Lung (tissue), 11 donors: ENCODE measurements at regions not wholly inside any gene's neighbourhood (a gene's known extent, or its start where the extent isn't known, plus 50 kb on each side); places are given as distances from the start of the nearest gene placed in this dataset.

Experiments used
- ATAC-seq: fragments of 200-7000 bp; cut with Tn5 transposase; one replicate; pipeline ENCODE4 v1.9.1; 2020; ENCODE audit warnings: moderate number of reproducible peaks; ENCODE audit not compliant: insufficient read depth, low FRiP score
- DNase-seq, 3 donors: peaks; one replicate each; pipeline ENCODE4 v3.0.0-alpha.2; 2013 to 2017
- H3K27ac ChIP-seq, 2 donors: one replicate each; pipeline ENCODE4 v1.5.1; 2013; ENCODE audit warnings: mild to moderate bottlenecking in 2 of 2, moderate library complexity in 2 of 2, control low read depth in 1 of 2, inconsistent platforms in 1 of 2, low read depth in 1 of 2, low read length in 1 of 2
- H3K27me3 ChIP-seq, 3 donors: one replicate each; pipeline ENCODE4 v1.5.1; 2013; ENCODE audit warnings: low read length in 2 of 3; ENCODE audit not compliant: control insufficient read depth in 3 of 3, insufficient read depth in 3 of 3
- H3K36me3 ChIP-seq, 4 donors: one replicate each; pipeline ENCODE4 v1.5.1; 2013; ENCODE audit warnings: low read length in 4 of 4, mild to moderate bottlenecking in 1 of 4, moderate library complexity in 1 of 4; ENCODE audit not compliant: control insufficient read depth in 4 of 4, insufficient read depth in 4 of 4
- H3K4me1 ChIP-seq, 5 donors: one replicate each; pipeline ENCODE4 v1.5.1; 2013; ENCODE audit warnings: low read length in 5 of 5, mild to moderate bottlenecking in 2 of 5, moderate library complexity in 1 of 5; ENCODE audit not compliant: control insufficient read depth in 5 of 5, insufficient read depth in 5 of 5
- H3K4me3 ChIP-seq: one replicate; pipeline ENCODE4 v1.5.1; 2013; ENCODE audit warnings: mild to moderate bottlenecking, control low read depth, moderate library complexity
- H3K9ac ChIP-seq, 2 donors: one replicate each; pipeline ENCODE4 v1.5.1; 2013; ENCODE audit warnings: low read length in 2 of 2, control low read depth in 1 of 2; ENCODE audit not compliant: insufficient read depth in 1 of 2
- H3K9me3 ChIP-seq, 4 donors: one replicate each; pipeline ENCODE4 v1.5.1; 2013; ENCODE audit warnings: low read length in 3 of 4, mild to moderate bottlenecking in 1 of 4, moderate library complexity in 1 of 4; ENCODE audit not compliant: control insufficient read depth in 4 of 4, insufficient read depth in 3 of 4
- CTCF ChIP-seq: IDR thresholded peaks from 2 replicates; pipeline ENCODE4 v1.5.1; 2012; ENCODE audit warnings: mild to moderate bottlenecking; ENCODE audit errors: control extremely low read depth, extremely low read depth
- WGBS, 2 donors: extraction: QIAGEN DNeasy Blood & Tissue Kit; methylation state at CpG; one replicate each; pipeline ENCODE4 v1.1.7; 2013; 5-methylcytosine and 5-hydroxymethylcytosine counted together
- donor health status: control.
- donor health status: control.
- donor health status: Bipolar disorder and iron deficiency.
- donor health status: healthy.
- donor health status: DM: yes; HTN: yes; CAD: no.

GRCh38 chr12:25041006-25041741 lies 92.3 kb upstream of the BCAT1 start:
- DNase-seq, result no peak
- Histone ChIP-seq H3K27me3 (peaks cover 0 to 3% (median 0%) of the 10 kb centered on the region in 3 donors), H3K9me3 (no peaks in the 10 kb centered on the region), H3K4me3 (no peak overlapping the region), H3K9ac (no peak overlapping the region), H3K4me1 (peaks cover 0 to 1% (median 0%) of the 10 kb centered on the region in 5 donors), H3K27ac (peak overlapping the region in 1 of 2 donors; percentile 26), H3K36me3 (no peaks in the 10 kb centered on the region)
- TF ChIP-seq CTCF, result no peak
- WGBS, 2 donors, result 72 to 85% methylated on average over 9 of the region's 9 CpGs
- no peak for ATAC-seq

- WGBS, 2 donors, result 65 to 84% methylated on average over 4 of the region's 4 CpGs
- Histone ChIP-seq H3K27ac (no peak overlapping the region), H3K9me3 (peaks cover 0 to under 1% (median 0%) of the 10 kb centered on the region in 4 donors), H3K27me3 (peaks cover 0 to 3% (median 0%) of the 10 kb centered on the region in 3 donors), H3K4me1 (peaks cover 0 to 1% (median 0%) of the 10 kb centered on the region in 5 donors), H3K36me3 (no peaks in the 10 kb centered on the region), H3K9ac (no peak overlapping the region), H3K4me3 (no peak overlapping the region)
- DNase-seq (no peak), ATAC-seq (no peak)
- TF ChIP-seq CTCF, result no peak
These were observed 91.7 kb upstream of the BCAT1 start for GRCh38 chr12:25040593-25040992.

GRCh38 chr12:25034676-25035075 lies 85.8 kb upstream of the BCAT1 start:
- no peak overlapping the region for H3K27ac ChIP-seq
- no peaks in the 10 kb centered on the region for H3K36me3 ChIP-seq
- peaks cover 0 to 3% (median 0%) of the 10 kb centered on the region in 3 donors for H3K27me3 ChIP-seq
- H3K9me3 ChIP-seq, result peaks cover 0 to 2% (median 0%) of the 10 kb centered on the region in 4 donors
- 63 to 78% methylated on average over 4 of the region's 4 CpGs for WGBS, 2 donors
- no peak overlapping the region for H3K9ac ChIP-seq
- DNase-seq (no peak), ATAC-seq (no peak)
- TF ChIP-seq CTCF, result no peak
- no peak overlapping the region for H3K4me3 ChIP-seq
- no peaks in the 10 kb centered on the region for H3K4me1 ChIP-seq
